CD14-positive monocyte (primary cell): ENCODE measurements at regions not wholly inside any gene's neighbourhood (a gene's known extent, or its start where the extent isn't known, plus 50 kb on each side); places are given as distances from the start of the nearest gene placed in this dataset.

Experiments used
- DNase-seq, 3 donors: peaks; one replicate each; pipeline ENCODE4 v3.0.0-alpha.2; 2011 to 2022
- H2AFZ ChIP-seq: 2 replicates; pipeline ENCODE4 v1.6.0; 2012; ENCODE audit warnings: mild to moderate bottlenecking, low read depth, low read length, inconsistent platforms; ENCODE audit not compliant: insufficient read depth, poor library complexity, severe bottlenecking
- H3K27ac ChIP-seq, 2 donors: 1 replicate in 1 of 2; 2 replicates in 1 of 2; pipeline ENCODE4 v1.5.1; 2012 to 2013; ENCODE audit warnings: low read length in 2 of 2, control low read depth in 1 of 2, inconsistent platforms in 1 of 2, low read depth in 1 of 2, mild to moderate bottlenecking in 1 of 2
- H3K27me3 ChIP-seq, 2 donors: one replicate each; pipeline versions ENCODE4 v1.6.0 to v1.6.1; 2011 to 2013; ENCODE audit warnings: low read length in 2 of 2; ENCODE audit not compliant: control insufficient read depth in 2 of 2, insufficient read depth in 2 of 2
- H3K36me3 ChIP-seq, 2 donors: replicated peaks in 1 of 2; 1 replicate in 1 of 2; 2 replicates in 1 of 2; pipeline versions ENCODE4 v1.5.1 to v1.6.1; 2012 to 2013; ENCODE audit warnings: low read length in 2 of 2, control low read depth in 1 of 2, inconsistent platforms in 1 of 2, mild to moderate bottlenecking in 1 of 2; ENCODE audit not compliant: insufficient read depth in 2 of 2, control insufficient read depth in 1 of 2
- H3K4me1 ChIP-seq, 2 donors: 1 replicate in 1 of 2; 2 replicates in 1 of 2; pipeline versions ENCODE4 v1.5.1 to v1.6.1; 2012 to 2013; ENCODE audit warnings: low read length in 2 of 2, control low read depth in 1 of 2, inconsistent platforms in 1 of 2, mild to moderate bottlenecking in 1 of 2, moderate library complexity in 1 of 2; ENCODE audit not compliant: insufficient read depth in 2 of 2, control insufficient read depth in 1 of 2
- H3K4me2 ChIP-seq: replicated peaks from 2 replicates; pipeline ENCODE3; 2012; ENCODE audit warnings: low read length, moderate library complexity, mild to moderate bottlenecking; ENCODE audit not compliant: poor library complexity, severe bottlenecking; ENCODE audit errors: extremely low read depth
- H3K4me3 ChIP-seq, 3 experiments: fragments of 200-600 bp in 1 of 3; sonication (generic) in 1 of 3; replicated peaks in 1 of 3; 1 replicate in 2 of 3; 2 replicates in 1 of 3; pipeline ENCODE4 v1.5.1; 2011 to 2013; ENCODE audit warnings: low read length in 3 of 3, mild to moderate bottlenecking in 3 of 3, control low read depth in 2 of 3, low read depth in 2 of 3, inconsistent platforms in 1 of 3, moderate library complexity in 1 of 3
- H3K79me2 ChIP-seq: 2 replicates; pipeline ENCODE4 v1.6.0; 2012; ENCODE audit warnings: mild to moderate bottlenecking, control low read depth, inconsistent platforms, low read length, moderate library complexity; ENCODE audit not compliant: insufficient read depth
- H3K9ac ChIP-seq: 2 replicates; pipeline ENCODE4 v1.6.0; 2017; ENCODE audit warnings: low read length, mild to moderate bottlenecking; ENCODE audit not compliant: insufficient read depth, poor library complexity, severe bottlenecking
- H3K9me3 ChIP-seq, 2 donors: replicated peaks in 1 of 2; 1 replicate in 1 of 2; 2 replicates in 1 of 2; pipeline versions ENCODE4 v1.5.1 to v1.6.1; 2012 to 2013; ENCODE audit warnings: low read length in 2 of 2, control low read depth in 1 of 2; ENCODE audit not compliant: control insufficient read depth in 1 of 2, insufficient read depth in 1 of 2
- H4K20me1 ChIP-seq: 2 replicates; pipeline ENCODE4 v1.6.0; 2012; ENCODE audit warnings: mild to moderate bottlenecking, low read length, control low read depth, moderate library complexity; ENCODE audit not compliant: insufficient read depth
- H3K27ac Mint-ChIP-seq, 7 donors: one replicate each; pipeline ENCODE4 v1.8.0; 2020; ENCODE audit warnings: mild to moderate bottlenecking in 7 of 7, mixed read lengths in 7 of 7, moderate library complexity in 6 of 7, inconsistent platforms in 2 of 7
- H3K27me3 Mint-ChIP-seq, 3 donors: one replicate each; pipeline ENCODE4 v1.8.0; 2021 to 2022; ENCODE audit warnings: low read depth in 3 of 3, mild to moderate bottlenecking in 3 of 3, mixed read lengths in 3 of 3, moderate library complexity in 3 of 3, inconsistent platforms in 1 of 3
- H3K36me3 Mint-ChIP-seq, 2 donors: one replicate each; pipeline ENCODE4 v1.8.0; 2020; ENCODE audit warnings: mixed read lengths in 2 of 2, inconsistent platforms in 1 of 2, mild to moderate bottlenecking in 1 of 2
- H3K4me1 Mint-ChIP-seq: one replicate; pipeline ENCODE4 v1.8.0; 2020; ENCODE audit warnings: mild to moderate bottlenecking, mixed read lengths
- H3K4me3 Mint-ChIP-seq, 2 donors: one replicate each; pipeline ENCODE4 v1.8.0; 2020; ENCODE audit warnings: mild to moderate bottlenecking in 2 of 2, mixed read lengths in 2 of 2, moderate library complexity in 1 of 2
- H3K9me3 Mint-ChIP-seq, 7 donors: one replicate each; pipeline ENCODE4 v1.8.0; 2020 to 2022; ENCODE audit warnings: mixed read lengths in 7 of 7, mild to moderate bottlenecking in 6 of 7, moderate library complexity in 6 of 7, inconsistent platforms in 2 of 7
- CTCF ChIP-seq: fragments of 200-600 bp; IDR thresholded peaks from one replicate; pipeline ENCODE4 v1.8.0; 2022; ENCODE audit warnings: antibody characterized with exemption, mild to moderate bottlenecking
- WGBS: methylation state at CpG from one replicate; pipeline ENCODE4 v1.1.5; 2013; ENCODE audit warnings: missing lambda C conversion rate; ENCODE audit not compliant: insufficient coverage; 5-methylcytosine and 5-hydroxymethylcytosine counted together
- intact Hi-C, 2 donors: fragments of 100-400 bp; cut with micrococcal nuclease; formaldehyde crosslinking; loops; one replicate each; pipeline versions ENCODE4 v1.15.0 to v1.15.1; 2023

- WGBS: 75% methylated on average over 2 of the region's 4 CpGs
- Histone ChIP-seq H3K27ac (no peak overlapping the region), H3K4me1 (no peaks in the 10 kb centered on the region), H3K4me3 (no peak overlapping the region), H3K27me3 (no peaks in the 10 kb centered on the region), H3K9me3 (no peaks in the 10 kb centered on the region), H3K9ac (no peak overlapping the region), H4K20me1 (no peaks in the 10 kb centered on the region), H2AFZ (no peak overlapping the region), H3K79me2 (no peaks in the 10 kb centered on the region), H3K36me3 (no peaks in the 10 kb centered on the region), H3K4me2 (no peak overlapping the region)
- Mint-ChIP-seq H3K4me1 (no peaks in the 10 kb centered on the region), H3K36me3 (no peaks in the 10 kb centered on the region), H3K27me3 (peaks cover 0 to 2% (median 1%) of the 10 kb centered on the region in 3 donors), H3K9me3 (peaks cover 0 to 4% (median 0%) of the 10 kb centered on the region in 7 donors), H3K4me3 (no peak overlapping the region), H3K27ac (no peak overlapping the region)
- intact Hi-C loops: no loop called here
- DNase-seq: no peak
- no peak for TF ChIP-seq CTCF
Measured at GRCh38 chr7:124649397-124650014, 116.1 kb downstream of the GPR37 start.

- peaks cover 0 to 4% (median 0%) of the 10 kb centered on the region in 7 donors for H3K9me3 Mint-ChIP-seq
- Histone ChIP-seq H4K20me1 (no peaks in the 10 kb centered on the region), H3K27ac (no peak overlapping the region), H3K9ac (no peak overlapping the region), H3K4me3 (no peak overlapping the region), H3K4me2 (no peak overlapping the region), H3K9me3 (no peaks in the 10 kb centered on the region), H3K4me1 (no peaks in the 10 kb centered on the region), H3K27me3 (no peaks in the 10 kb centered on the region), H2AFZ (no peak overlapping the region), H3K79me2 (no peaks in the 10 kb centered on the region), H3K36me3 (no peaks in the 10 kb centered on the region)
- H3K27me3 Mint-ChIP-seq: peaks cover 0 to 2% (median 1%) of the 10 kb centered on the region in 3 donors
- no peak overlapping the region for H3K27ac Mint-ChIP-seq
- no peaks in the 10 kb centered on the region for H3K4me1 Mint-ChIP-seq
- intact Hi-C loops: no loop called here
- H3K36me3 Mint-ChIP-seq: no peaks in the 10 kb centered on the region
- TF ChIP-seq CTCF: no peak
- no peak for DNase-seq
- H3K4me3 Mint-ChIP-seq: no peak overlapping the region
Measured at GRCh38 chr7:124647630-124648306, 117.8 kb downstream of the GPR37 start.
